IPS-15b (cell line): ENCODE measurements at regions not wholly inside any gene's neighbourhood (a gene's known extent, or its start where the extent isn't known, plus 50 kb on each side); places are given as distances from the start of the nearest gene placed in this dataset.

Experiments
- H3K27me3 ChIP-seq: one replicate; pipeline ENCODE4 v1.6.1; 2013; ENCODE audit warnings: low read length; ENCODE audit not compliant: control insufficient read depth, insufficient read depth
- H3K36me3 ChIP-seq: one replicate; pipeline ENCODE4 v1.6.1; 2013; ENCODE audit warnings: low read length; ENCODE audit not compliant: control insufficient read depth, insufficient read depth
- H3K4me1 ChIP-seq: one replicate; pipeline ENCODE4 v1.6.1; 2013; ENCODE audit warnings: mild to moderate bottlenecking, low read length; ENCODE audit not compliant: control insufficient read depth, insufficient read depth
- H3K4me3 ChIP-seq: one replicate; pipeline ENCODE4 v1.5.1; 2013; ENCODE audit warnings: low read depth, low read length
- H3K9ac ChIP-seq: one replicate; pipeline ENCODE4 v1.6.1; 2013; ENCODE audit warnings: low read depth, mild to moderate bottlenecking, low read length
- H3K9me3 ChIP-seq: one replicate; pipeline ENCODE4 v1.6.1; 2013; ENCODE audit warnings: mild to moderate bottlenecking, low read length; ENCODE audit not compliant: control insufficient read depth, insufficient read depth

- no peaks in the 10 kb centered on the region for H3K4me1 ChIP-seq
- no peak overlapping the region for H3K4me3 ChIP-seq
- no peaks in the 10 kb centered on the region for H3K36me3 ChIP-seq
- H3K27me3 ChIP-seq: no peaks in the 10 kb centered on the region
- no peak overlapping the region for H3K9ac ChIP-seq
- no peaks in the 10 kb centered on the region for H3K9me3 ChIP-seq
These were observed 55.2 kb upstream of the KCNH8 start for GRCh38 chr3:19093084-19093483.

GRCh38 chr3:19077388-19077787 is 70.9 kb upstream of the KCNH8 start:
- H3K27me3 ChIP-seq: no peaks in the 10 kb centered on the region
- no peaks in the 10 kb centered on the region for H3K36me3 ChIP-seq
- no peak overlapping the region for H3K9ac ChIP-seq
- no peaks in the 10 kb centered on the region for H3K9me3 ChIP-seq
- peaks cover 21% of the 10 kb centered on the region for H3K4me1 ChIP-seq
- H3K4me3 ChIP-seq: no peak overlapping the region

DNA sequence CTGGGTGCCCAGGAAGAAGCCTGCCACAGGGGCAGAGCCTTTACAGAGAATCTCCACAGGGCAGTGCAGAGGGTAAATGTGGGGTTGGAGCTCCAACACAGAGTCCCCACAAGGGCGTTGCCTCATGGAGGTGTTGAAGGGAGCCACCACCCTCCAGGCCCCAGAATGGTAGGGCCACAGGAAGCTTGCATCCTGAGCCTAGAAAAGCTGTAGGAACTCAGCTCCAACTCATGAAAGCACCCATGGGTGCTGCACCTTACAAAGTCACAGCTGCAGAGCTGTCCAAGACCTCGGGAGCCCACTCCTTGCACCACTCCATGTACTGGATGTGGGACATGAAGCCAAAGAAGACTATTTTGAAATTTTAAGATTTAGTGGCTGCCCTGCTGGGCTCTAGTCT is 73.3 kb upstream of the KCNH8 start:
- no peaks in the 10 kb centered on the region for H3K9me3 ChIP-seq
- H3K4me3 ChIP-seq: no peak overlapping the region
- no peaks in the 10 kb centered on the region for H3K27me3 ChIP-seq
- no peak overlapping the region for H3K9ac ChIP-seq
- H3K36me3 ChIP-seq: no peaks in the 10 kb centered on the region
- H3K4me1 ChIP-seq: peaks cover 21% of the 10 kb centered on the region

- no peak overlapping the region for H3K9ac ChIP-seq
- no peaks in the 10 kb centered on the region for H3K9me3 ChIP-seq
- no peaks in the 10 kb centered on the region for H3K36me3 ChIP-seq
- H3K4me3 ChIP-seq: no peak overlapping the region
- peaks cover 21% of the 10 kb centered on the region for H3K4me1 ChIP-seq
- no peaks in the 10 kb centered on the region for H3K27me3 ChIP-seq
These were observed 73.9 kb upstream of the KCNH8 start for GRCh38 chr3:19074257-19074900.

GRCh38 chr3:19073341-19074105 is 74.8 kb upstream of the KCNH8 start:
- Histone ChIP-seq H3K9ac (no peak overlapping the region), H3K36me3 (no peaks in the 10 kb centered on the region), H3K27me3 (no peaks in the 10 kb centered on the region), H3K4me3 (no peak overlapping the region), H3K9me3 (no peaks in the 10 kb centered on the region), H3K4me1 (peaks cover 21% of the 10 kb centered on the region)

- Histone ChIP-seq H3K4me1 (peaks cover 21% of the 10 kb centered on the region), H3K36me3 (no peaks in the 10 kb centered on the region), H3K9ac (no peak overlapping the region), H3K9me3 (no peaks in the 10 kb centered on the region), H3K4me3 (no peak overlapping the region), H3K27me3 (no peaks in the 10 kb centered on the region)
These were observed 78.0 kb upstream of the KCNH8 start for GRCh38 chr3:19070325-19070724.

DNA sequence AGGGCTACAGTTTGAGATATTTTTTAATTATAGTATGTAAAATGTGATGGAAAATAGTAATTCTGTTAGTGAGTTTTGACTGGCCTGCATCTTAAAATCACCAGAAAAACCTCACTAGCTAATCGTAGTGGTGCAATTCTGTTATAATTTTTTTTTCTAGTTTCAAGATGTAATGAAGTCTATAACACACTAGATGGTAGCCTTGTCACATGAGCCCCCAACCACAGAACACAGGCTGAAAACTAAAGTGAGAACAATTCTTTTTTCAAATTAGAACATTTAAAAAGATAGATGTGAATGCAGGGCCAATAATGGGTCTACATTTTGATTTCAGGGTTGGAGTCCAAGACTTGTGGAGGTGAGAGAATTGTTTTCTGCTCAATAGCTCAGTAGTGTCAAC is 83.3 kb upstream of the KCNH8 start:
- Histone ChIP-seq H3K9me3 (no peaks in the 10 kb centered on the region), H3K4me1 (no peaks in the 10 kb centered on the region), H3K9ac (no peak overlapping the region), H3K27me3 (no peaks in the 10 kb centered on the region), H3K4me3 (no peak overlapping the region), H3K36me3 (no peaks in the 10 kb centered on the region)

- no peak overlapping the region for H3K4me3 ChIP-seq
- no peaks in the 10 kb centered on the region for H3K9me3 ChIP-seq
- no peaks in the 10 kb centered on the region for H3K4me1 ChIP-seq
- no peak overlapping the region for H3K9ac ChIP-seq
- H3K36me3 ChIP-seq: no peaks in the 10 kb centered on the region
- no peaks in the 10 kb centered on the region for H3K27me3 ChIP-seq
These were observed 84.4 kb upstream of the KCNH8 start for GRCh38 chr3:19063936-19064335.

DNA sequence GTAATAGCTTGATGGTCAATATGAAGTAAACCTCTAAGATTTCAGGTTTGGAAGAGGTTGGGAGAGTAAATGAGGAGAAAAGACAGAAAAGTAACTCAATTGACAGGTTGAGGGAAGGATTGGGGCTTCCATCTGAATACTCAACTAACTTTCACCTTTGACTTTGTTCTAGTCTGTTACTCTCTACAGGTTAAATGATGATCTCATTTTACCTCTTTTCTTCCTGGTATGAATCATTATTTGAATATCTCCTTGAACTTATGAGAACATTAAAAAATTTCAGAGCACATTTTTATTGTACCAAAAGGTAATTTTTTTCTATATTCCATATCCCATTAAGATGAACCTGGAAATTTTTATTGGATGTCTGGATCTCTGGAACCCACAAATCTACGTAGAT is 87.9 kb upstream of the KCNH8 start:
- Histone ChIP-seq H3K4me3 (no peak overlapping the region), H3K27me3 (no peaks in the 10 kb centered on the region), H3K9me3 (no peaks in the 10 kb centered on the region), H3K4me1 (no peaks in the 10 kb centered on the region), H3K9ac (no peak overlapping the region), H3K36me3 (no peaks in the 10 kb centered on the region)

- peaks cover 2% of the 10 kb centered on the region for H3K4me1 ChIP-seq
- no peaks in the 10 kb centered on the region for H3K36me3 ChIP-seq
- no peaks in the 10 kb centered on the region for H3K27me3 ChIP-seq
- H3K9me3 ChIP-seq: no peaks in the 10 kb centered on the region
- no peak overlapping the region for H3K9ac ChIP-seq
- H3K4me3 ChIP-seq: no peak overlapping the region
These were observed 95.4 kb upstream of the KCNH8 start for GRCh38 chr3:19052874-19053273.

DNA sequence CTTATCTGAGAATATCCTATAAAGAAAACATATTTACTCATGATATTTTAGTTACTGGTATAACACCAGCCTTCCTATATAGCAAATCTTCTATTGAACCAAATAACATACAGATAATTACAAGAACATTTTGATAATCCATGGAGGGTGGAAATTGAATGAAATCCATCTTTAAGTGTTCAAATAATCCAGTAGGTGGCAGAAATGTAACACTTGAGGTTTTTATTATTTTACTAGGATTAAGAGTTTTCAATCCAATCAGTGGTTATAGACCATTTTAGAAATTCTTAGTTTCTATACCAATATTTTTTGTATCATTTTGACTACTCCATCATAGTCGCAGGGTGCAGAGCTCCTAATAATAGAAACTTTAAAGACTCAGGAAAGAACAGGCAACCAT is 101.9 kb upstream of the KCNH8 start:
- H3K9me3 ChIP-seq: no peaks in the 10 kb centered on the region
- H3K27me3 ChIP-seq: no peaks in the 10 kb centered on the region
- H3K4me3 ChIP-seq: no peak overlapping the region
- H3K36me3 ChIP-seq: no peaks in the 10 kb centered on the region
- H3K4me1 ChIP-seq: peaks cover 2% of the 10 kb centered on the region
- H3K9ac ChIP-seq: no peak overlapping the region

- no peak overlapping the region for H3K9ac ChIP-seq
- H3K4me3 ChIP-seq: no peak overlapping the region
- no peaks in the 10 kb centered on the region for H3K27me3 ChIP-seq
- H3K9me3 ChIP-seq: no peaks in the 10 kb centered on the region
- H3K36me3 ChIP-seq: no peaks in the 10 kb centered on the region
- no peaks in the 10 kb centered on the region for H3K4me1 ChIP-seq
These were observed 117.8 kb upstream of the KCNH8 start for GRCh38 chr3:19030522-19030839.
